ENCODE measurements at regions not wholly inside any gene's neighbourhood (a gene's known extent, or its start where the extent isn't known, plus 50 kb on each side); places are given as distances from the start of the nearest gene placed in this dataset.

DNA sequence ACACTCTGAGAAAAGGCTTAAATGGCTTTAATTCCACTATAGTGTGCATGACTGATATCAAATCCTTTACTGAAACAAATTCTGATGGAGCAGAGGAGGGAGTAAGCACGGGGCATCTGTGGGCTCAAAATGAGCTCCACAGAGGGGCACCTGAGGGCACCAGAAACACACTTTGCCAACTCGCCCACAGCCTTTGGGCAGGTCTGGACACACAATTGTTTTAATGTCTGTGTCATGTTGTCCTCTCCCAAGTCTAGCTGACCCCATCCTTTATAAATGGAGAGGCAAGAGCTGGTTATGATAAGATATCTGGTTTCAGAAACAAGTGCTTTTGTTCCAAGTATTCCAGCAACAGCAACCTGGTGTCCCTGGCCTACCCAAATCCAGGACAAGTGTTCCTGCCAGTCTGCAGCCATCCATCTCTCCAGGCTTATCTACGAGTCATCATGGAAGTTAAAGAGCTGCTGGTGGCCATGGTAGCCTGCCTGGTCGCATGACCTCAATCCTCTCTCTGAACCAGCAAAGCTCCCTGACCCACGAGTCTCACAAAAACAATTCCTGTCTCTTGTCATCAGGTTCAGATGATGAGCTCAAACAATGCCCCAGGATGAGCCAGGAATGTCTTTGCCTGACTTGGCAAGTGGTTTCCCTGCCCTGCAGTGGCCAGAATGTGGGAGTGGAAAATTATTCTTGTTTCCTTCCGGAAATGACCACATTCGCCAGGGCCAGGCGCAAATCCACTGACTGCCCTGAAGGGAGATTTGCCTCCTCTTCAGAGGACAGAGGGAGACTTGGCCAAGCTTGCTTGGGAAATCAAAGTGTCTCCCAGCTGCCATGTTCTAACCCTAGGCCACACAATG, 64.4 kb upstream of the TPM1 start:
- DNase-seq (ENCODE audit: low read depth in 3 of 3): no peak

DNA sequence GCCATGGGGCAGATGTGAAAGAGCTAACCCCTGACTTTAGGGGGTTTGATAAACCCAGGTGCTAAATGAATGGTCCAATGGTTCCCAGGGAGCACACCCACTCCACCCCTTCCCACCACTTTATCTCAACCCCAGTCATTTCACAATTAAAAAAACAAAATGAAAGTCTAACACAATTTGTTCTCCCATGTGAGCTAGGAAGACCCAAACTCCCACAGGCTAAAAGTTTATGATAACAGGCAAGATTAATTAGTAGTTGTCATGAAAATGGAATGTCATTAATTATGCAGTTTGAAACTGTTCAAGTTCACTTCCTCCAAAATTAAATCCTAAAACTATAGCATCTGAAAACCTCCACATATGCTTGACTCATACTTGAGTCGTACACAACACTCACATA, 63.3 kb upstream of the TPM1 start:
- no peak for DNase-seq (ENCODE audit: low read depth in 3 of 3)

DNA sequence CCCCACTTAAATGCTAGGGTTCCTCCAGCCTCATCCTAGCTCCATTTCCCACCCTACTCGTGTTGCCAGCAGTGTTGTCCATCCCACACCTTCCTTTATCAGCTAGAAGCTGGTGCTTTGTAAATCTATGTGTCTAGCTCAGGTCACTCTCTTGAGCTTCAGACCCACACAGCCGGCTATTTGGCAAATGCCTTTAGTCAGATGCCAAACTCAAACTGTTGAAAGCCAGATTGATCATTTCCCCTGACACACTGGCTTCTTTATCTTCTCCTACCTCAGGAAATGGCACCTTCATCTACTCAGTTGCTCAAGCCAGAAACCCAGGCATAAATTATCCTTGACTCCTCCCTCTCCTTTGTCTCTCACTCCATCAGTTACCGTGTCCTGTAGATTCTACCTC, 61.5 kb upstream of the TPM1 start:
- no peak for DNase-seq (ENCODE audit: low read depth in 3 of 3)

DNA sequence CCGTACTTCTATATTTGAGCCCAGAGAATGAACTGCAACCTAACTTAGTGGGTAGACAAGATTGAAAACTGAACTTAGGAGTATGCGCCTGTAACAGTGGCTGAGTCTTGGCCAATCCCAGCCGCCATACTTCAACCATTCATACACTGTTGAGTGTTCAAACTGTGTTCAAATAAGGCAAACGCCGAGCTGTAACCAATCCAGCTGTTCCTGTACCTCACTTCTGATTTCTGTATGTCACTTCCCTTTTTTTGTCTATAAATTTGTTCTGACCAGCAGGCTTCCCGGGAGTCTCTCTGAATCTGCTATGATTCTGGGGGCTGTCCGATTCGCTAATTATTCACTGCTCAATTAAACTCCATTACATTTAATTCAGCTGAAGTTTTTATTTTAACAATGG, 58.6 kb upstream of the TPM1 start:
- no peak for DNase-seq (ENCODE audit: low read depth in 3 of 3)

DNA sequence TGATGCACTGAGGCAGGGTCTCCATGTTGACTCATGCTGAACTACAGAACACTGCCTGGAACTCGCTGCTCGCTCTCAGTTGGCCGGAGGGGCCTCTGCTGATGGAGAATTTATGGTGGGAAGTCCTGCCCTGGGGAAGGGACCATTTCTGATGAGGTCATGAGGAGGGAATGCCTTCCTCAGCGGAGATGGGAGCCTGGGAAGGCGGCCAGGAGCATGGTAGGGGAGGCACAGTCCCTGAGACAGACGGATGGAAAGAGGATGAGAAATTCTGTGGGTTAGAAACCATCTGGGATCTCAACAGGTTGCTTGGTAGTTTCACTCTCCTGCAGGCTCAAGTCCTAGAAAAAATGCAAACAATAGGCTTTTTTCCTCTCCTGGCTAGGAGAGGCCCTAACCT, 56.8 kb upstream of the TPM1 start:
- DNase-seq (ENCODE audit: low read depth in 3 of 3): no peak

DNA sequence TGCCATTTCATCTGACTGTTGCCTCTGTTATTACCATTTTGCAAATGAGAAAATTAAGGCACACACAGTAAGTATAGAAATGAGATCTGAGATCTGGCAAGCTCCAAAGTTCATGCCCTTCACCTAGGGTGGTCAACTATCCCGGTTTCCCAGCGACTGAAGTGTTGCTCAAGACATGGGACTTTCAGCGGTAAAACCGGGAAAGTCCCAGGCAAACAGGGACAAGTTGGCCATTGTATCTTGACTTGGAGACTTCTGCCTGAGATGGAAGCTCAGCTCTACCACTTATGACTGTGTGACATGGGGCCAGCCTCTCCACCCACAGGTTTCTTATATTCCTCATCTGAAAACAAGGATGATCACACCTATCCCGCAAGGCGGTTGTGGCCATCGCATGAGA, 55.6 kb upstream of the TPM1 start:
- DNase-seq (ENCODE audit: low read depth in 3 of 3): no peak

DNA sequence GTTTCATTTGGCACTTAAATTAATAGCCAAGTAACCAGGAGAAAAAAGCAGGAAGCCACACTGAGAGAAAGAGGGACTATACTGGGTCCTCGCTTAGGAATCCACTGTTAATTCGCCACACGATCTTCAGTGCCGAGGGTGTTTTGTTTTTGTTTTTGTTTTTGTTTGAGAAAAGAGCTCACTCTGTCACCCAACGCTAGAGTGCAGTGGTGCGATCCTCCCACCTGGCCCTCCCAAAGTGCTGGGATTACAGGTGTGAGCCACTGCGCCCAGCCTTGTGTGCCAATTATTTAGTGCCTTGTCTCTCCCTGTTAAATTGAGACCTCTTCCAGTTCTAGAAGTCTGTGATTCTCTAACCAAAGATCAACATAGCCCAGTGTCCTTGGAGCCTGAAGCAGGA, 53.8 kb upstream of the TPM1 start:
- no peak for DNase-seq (ENCODE audit: low read depth in 3 of 3)

DNA sequence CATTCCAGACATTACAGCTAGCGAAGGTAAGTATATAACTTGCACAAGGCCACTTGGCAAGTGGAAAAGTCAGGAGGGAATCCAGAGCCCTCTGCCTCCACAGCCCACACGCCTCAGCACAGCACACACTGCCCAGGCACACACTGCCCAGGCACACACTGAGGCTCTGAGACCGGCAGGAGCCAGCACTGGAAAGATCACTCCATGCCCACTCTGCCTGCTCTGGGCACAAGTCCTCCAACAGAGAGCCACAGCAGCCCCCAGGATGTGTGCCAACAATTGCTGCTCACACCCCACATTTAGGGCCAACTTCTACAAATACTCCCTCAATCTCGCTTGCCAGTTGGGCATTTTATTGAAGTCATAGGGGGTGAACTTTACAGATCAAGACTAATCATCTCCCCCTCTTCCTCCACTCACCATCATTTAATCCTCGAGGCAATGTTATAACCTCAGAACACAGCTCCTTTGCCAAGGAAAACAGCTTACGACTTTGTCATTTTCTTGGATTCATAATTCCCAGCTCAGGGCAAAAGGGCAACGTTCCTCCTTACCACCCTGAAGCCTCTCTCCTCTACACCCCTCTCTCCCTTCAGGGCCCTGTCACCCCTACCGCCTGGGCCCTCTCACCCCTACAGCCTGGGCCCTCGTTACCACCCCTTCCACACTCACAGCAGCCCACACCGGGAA, 53.0 kb upstream of the TPM1 start:
- no peak for DNase-seq (ENCODE audit: low read depth in 3 of 3)

DNA sequence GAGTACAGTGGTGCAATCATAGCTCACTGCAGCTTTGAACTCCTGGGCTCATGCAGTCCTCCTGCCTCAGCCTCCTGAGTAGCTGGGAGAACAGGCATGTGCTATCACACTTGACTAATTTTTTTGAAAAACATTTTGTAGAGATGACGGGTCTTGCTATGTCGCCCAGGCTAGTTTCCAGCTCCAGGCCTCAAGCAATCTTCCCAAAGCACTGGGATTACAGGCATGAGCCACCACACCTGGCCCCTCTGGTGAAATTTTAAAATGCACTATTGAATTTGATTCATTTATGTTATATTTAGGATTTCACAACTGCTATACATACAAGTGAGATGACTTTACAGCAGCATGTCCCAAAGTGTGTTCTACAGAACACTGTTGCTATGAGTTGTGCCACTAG, 50.8 kb upstream of the TPM1 start:
- DNase-seq (ENCODE audit: low read depth in 3 of 3): no peak

DNA sequence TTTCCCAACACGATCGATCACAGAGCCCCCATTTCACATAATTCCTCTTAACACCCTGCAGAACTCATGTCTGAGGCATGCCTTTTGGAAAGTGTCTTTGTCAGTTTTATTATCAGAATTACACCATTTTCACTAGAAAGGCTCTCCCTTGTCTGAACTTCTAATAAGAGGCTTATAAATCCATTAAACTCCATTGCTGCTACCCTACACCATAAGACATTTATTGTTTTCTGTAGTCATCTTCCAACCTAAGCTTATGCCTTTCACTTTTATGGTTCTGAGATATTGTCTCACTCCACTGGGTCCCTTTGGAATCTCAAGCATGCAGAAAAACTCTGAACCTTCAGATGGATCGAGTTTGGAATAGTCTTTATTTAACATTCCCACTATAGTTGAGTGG, 50.2 kb upstream of the TPM1 start:
- DNase-seq (ENCODE audit: low read depth in 3 of 3): no peak

Data from stimulated activated CD4-positive, alpha-beta T cell treated with anti-CD3 and anti-CD28 coated beads, TNF-alpha, amount 100 ng/mL, for 48 hours (primary cell).